HEK293 (cell line): ENCODE measurements at regions not wholly inside any gene's neighbourhood (a gene's known extent, or its start where the extent isn't known, plus 50 kb on each side); places are given as distances from the start of the nearest gene placed in this dataset.

ENCODE experiments used
- CTCF ChIA-PET: fragments of 350-600 bp; formaldehyde crosslinking; extraction: SDS; loops from one replicate; lab custom pipeline; 2021; ENCODE audit warnings: antibody characterized with exemption; lab: Yijun Ruan, JAX
- POLR2A ChIA-PET: fragments of 300-600 bp; formaldehyde crosslinking; extraction: SDS; loops from one replicate; lab custom pipeline; 2020; ENCODE audit warnings: antibody characterized with exemption, inconsistent platforms; lab: Yijun Ruan, JAX
- H3K27ac ChIP-seq: fragments of 200-500 bp; sonication (Bioruptor generic); 2 replicates; pipeline ENCODE4 v1.5.1; 2014; ENCODE audit warnings: low read depth, low read length, control low read depth, inconsistent platforms; ENCODE audit errors: extremely low read depth
- H3K36me3 ChIP-seq, 2 experiments: fragments of 200-500 bp in 1 of 2; sonication (Bioruptor generic) in 1 of 2; 1 replicate in 1 of 2; 2 replicates in 1 of 2; pipeline ENCODE4 v1.5.1; 2014 to 2017; ENCODE audit warnings: inconsistent platforms in 2 of 2, low read length in 2 of 2; ENCODE audit not compliant: control insufficient read depth in 2 of 2, insufficient read depth in 1 of 2
- H3K4me1 ChIP-seq: fragments of 200-500 bp; sonication (Bioruptor generic); 2 replicates; pipeline ENCODE4 v1.5.1; 2014; ENCODE audit warnings: mild to moderate bottlenecking, low read length, inconsistent platforms; ENCODE audit not compliant: control insufficient read depth, insufficient read depth
- H3K4me3 ChIP-seq: 2 replicates; pipeline ENCODE4 v1.5.1; 2011; ENCODE audit warnings: low read depth, mild to moderate bottlenecking, control low read depth, low read length, moderate library complexity
- H3K9me3 ChIP-seq: fragments of 200-500 bp; sonication (Bioruptor generic); 2 replicates; pipeline ENCODE4 v1.5.1; 2014; ENCODE audit warnings: low read depth, low read length, inconsistent platforms; ENCODE audit not compliant: control insufficient read depth, insufficient read depth
- KLF10 ChIP-seq: fragments of 450-650 bp; IDR thresholded peaks from 2 replicates; pipeline ENCODE4 v1.5.1; 2018; ENCODE audit warnings: missing biosample characterization, mild to moderate bottlenecking, missing genetic modification characterization
- MEIS1 ChIP-seq: sonication (generic); formaldehyde crosslinking; IDR thresholded peaks from 2 replicates; pipeline ENCODE4 v1.8.1; 2022; ENCODE audit warnings: missing genetic modification reagents, mild to moderate bottlenecking, borderline replicate concordance
- ZIC2 ChIP-seq: fragments of 450-650 bp; formaldehyde crosslinking; IDR thresholded peaks from 2 replicates; pipeline ENCODE4 v1.5.1; 2016; ENCODE audit warnings: missing biosample characterization, missing genetic modification characterization
- ZNF169 ChIP-seq: fragments of 450-650 bp; formaldehyde crosslinking; IDR thresholded peaks from 2 replicates; pipeline ENCODE4 v1.5.1; 2016; ENCODE audit warnings: missing biosample characterization, missing genetic modification characterization
- ZNF174 ChIP-seq: fragments of 450-650 bp; formaldehyde crosslinking; IDR thresholded peaks from 2 replicates; pipeline ENCODE4 v1.5.0; 2017; ENCODE audit warnings: missing biosample characterization, mild to moderate bottlenecking, missing genetic modification characterization
- ZNF248 ChIP-seq: fragments of 450-650 bp; formaldehyde crosslinking; IDR thresholded peaks from 2 replicates; pipeline ENCODE4 v1.5.1; 2017; ENCODE audit warnings: missing biosample characterization, missing genetic modification characterization
- ZNF274 ChIP-seq, 2 experiments: fragments of 200-500 bp in 1 of 2; fragments of 450-650 bp in 1 of 2; sonication (Bioruptor generic) in 1 of 2; formaldehyde crosslinking in 1 of 2; IDR thresholded peaks; 2 replicates each; pipeline versions ENCODE4 v1.5.1 to v1.6.1; 2014 to 2016; ENCODE audit warnings: borderline replicate concordance in 1 of 2, inconsistent platforms in 1 of 2, low read length in 1 of 2, missing biosample characterization in 1 of 2, missing genetic modification characterization in 1 of 2
- ZNF292 ChIP-seq: fragments of 450-650 bp; formaldehyde crosslinking; IDR thresholded peaks from 2 replicates; pipeline ENCODE4 v1.5.1; 2016; ENCODE audit warnings: low read depth, missing biosample characterization, missing genetic modification characterization, borderline replicate concordance
- ZNF311 ChIP-seq: fragments of 450-650 bp; formaldehyde crosslinking; IDR thresholded peaks from 2 replicates; pipeline ENCODE4 v1.5.1; 2017; ENCODE audit warnings: missing biosample characterization, missing genetic modification characterization, borderline replicate concordance
- ZNF335 ChIP-seq: fragments of 450-650 bp; formaldehyde crosslinking; conservative IDR thresholded peaks from 2 replicates; pipeline ENCODE4 v1.5.1; 2016; ENCODE audit warnings: missing biosample characterization, missing genetic modification characterization
- ZNF473 ChIP-seq: fragments of 450-650 bp; formaldehyde crosslinking; IDR thresholded peaks from 2 replicates; pipeline ENCODE4 v1.5.1; 2017; ENCODE audit warnings: missing biosample characterization, missing genetic modification characterization
- ZNF560 ChIP-seq: fragments of 450-650 bp; formaldehyde crosslinking; IDR thresholded peaks from 2 replicates; pipeline ENCODE4 v1.5.1; 2017; ENCODE audit warnings: missing biosample characterization, missing genetic modification characterization, borderline replicate concordance
- ZNF76 ChIP-seq: fragments of 450-650 bp; formaldehyde crosslinking; IDR thresholded peaks from 2 replicates; pipeline ENCODE4; 2016; ENCODE audit warnings: low read depth, missing biosample characterization, missing genetic modification characterization, borderline replicate concordance
- ZNF791 ChIP-seq: fragments of 450-650 bp; formaldehyde crosslinking; IDR thresholded peaks from 2 replicates; pipeline ENCODE4 v1.5.1; 2016; ENCODE audit warnings: missing biosample characterization, missing genetic modification characterization
- TF ChIP-seq, protein P1 (sequence below): fragments of 450-650 bp; formaldehyde crosslinking; IDR thresholded peaks from 2 replicates; pipeline ENCODE4 v1.5.1; 2016; ENCODE audit warnings: missing biosample characterization, missing genetic modification characterization
- TF ChIP-seq, protein P2 (sequence below): fragments of 450-650 bp; formaldehyde crosslinking; IDR thresholded peaks from 2 replicates; pipeline ENCODE4 v1.5.1; 2017; ENCODE audit warnings: missing biosample characterization, missing genetic modification characterization

DNA sequence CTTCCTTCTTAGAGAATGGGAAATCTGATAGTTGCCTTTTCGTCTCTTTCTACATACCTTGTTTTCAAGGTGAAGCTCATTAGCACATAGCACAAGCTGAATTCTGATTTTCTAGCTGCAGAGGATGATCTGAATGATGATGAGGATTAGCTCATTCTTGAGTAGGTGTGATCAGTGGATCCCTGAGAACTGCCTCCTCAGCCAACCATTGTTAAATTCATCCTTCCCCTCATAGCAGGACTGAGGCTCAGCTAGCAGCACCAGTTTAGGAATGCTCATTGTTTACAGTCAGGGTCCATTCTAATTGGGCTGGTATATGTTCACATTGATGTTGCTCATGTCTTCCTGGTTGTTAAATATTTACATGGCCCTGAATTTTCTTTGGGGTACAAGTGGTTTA, 299.9 kb upstream of the MME start (continued):
- TF ChIP-seq ZNF560 (tag by site-specific recombination) = no peak
- no peak for TF ChIP-seq ZNF791
- TF ChIP-seq, protein P1, sequence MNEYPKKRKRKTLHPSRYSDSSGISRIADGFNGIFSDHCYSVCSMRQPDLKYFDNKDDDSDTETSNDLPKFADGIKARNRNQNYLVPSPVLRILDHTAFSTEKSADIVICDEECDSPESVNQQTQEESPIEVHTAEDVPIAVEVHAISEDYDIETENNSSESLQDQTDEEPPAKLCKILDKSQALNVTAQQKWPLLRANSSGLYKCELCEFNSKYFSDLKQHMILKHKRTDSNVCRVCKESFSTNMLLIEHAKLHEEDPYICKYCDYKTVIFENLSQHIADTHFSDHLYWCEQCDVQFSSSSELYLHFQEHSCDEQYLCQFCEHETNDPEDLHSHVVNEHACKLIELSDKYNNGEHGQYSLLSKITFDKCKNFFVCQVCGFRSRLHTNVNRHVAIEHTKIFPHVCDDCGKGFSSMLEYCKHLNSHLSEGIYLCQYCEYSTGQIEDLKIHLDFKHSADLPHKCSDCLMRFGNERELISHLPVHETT = no peak
- TF ChIP-seq ZNF174 (tag by site-specific recombination) = no peak
- no peak for TF ChIP-seq ZNF274 (IDR thresholded peaks at IDR 0.05; ENCODE audit: low read length)
- TF ChIP-seq ZNF274 (tag by site-specific recombination; IDR thresholded peaks at IDR 0.05; ENCODE audit: borderline replicate concordance) = no peak
- no peak for TF ChIP-seq ZNF335 (tag by site-specific recombination)
- TF ChIP-seq, all 188 proteins: peak for 0

DNA sequence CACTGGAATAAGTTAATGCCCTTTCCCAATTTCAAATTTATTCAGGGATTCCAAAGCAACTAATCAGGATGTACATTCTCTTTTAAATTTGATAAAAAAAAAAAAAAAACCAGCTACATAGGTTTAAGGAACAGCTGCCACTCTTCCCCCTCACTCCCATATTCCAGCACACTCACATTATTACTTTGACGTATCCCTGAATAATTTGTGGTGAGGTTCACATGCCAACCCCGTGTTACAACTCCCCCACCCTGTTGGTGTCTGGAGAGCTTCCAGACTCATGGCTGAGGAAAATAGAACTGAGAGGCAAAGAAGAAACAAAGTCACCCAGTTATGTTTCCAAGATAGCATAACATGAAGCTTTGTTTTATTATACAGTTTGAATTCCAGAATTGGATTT, 300.5 kb upstream of the MME start:
- Histone ChIP-seq H3K9me3 (no peaks in the 10 kb centered on the region), H3K4me3 (no peak overlapping the region), H3K4me1 (no peaks in the 10 kb centered on the region), H3K27ac (no peak overlapping the region), H3K36me3 (no peaks in the 10 kb centered on the region)
- CTCF ChIA-PET = no interaction called here
- TF ChIP-seq MEIS1 (CRISPR knock-in tag) (no peak), ZNF311 (tag by site-specific recombination) (no peak), KLF10 (tag by site-specific recombination) (no peak), ZNF169 (tag by site-specific recombination) (no peak), ZIC2 (tag by site-specific recombination) (no peak), ZNF473 (tag by site-specific recombination) (no peak), ZNF248 (no peak)
- TF ChIP-seq, protein P2, sequence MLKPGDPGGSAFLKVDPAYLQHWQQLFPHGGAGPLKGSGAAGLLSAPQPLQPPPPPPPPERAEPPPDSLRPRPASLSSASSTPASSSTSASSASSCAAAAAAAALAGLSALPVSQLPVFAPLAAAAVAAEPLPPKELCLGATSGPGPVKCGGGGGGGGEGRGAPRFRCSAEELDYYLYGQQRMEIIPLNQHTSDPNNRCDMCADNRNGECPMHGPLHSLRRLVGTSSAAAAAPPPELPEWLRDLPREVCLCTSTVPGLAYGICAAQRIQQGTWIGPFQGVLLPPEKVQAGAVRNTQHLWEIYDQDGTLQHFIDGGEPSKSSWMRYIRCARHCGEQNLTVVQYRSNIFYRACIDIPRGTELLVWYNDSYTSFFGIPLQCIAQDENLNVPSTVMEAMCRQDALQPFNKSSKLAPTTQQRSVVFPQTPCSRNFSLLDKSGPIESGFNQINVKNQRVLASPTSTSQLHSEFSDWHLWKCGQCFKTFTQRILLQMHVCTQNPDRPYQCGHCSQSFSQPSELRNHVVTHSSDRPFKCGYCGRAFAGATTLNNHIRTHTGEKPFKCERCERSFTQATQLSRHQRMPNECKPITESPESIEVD (tag by site-specific recombination) = no peak
- POLR2A ChIA-PET = no interaction called here

DNA sequence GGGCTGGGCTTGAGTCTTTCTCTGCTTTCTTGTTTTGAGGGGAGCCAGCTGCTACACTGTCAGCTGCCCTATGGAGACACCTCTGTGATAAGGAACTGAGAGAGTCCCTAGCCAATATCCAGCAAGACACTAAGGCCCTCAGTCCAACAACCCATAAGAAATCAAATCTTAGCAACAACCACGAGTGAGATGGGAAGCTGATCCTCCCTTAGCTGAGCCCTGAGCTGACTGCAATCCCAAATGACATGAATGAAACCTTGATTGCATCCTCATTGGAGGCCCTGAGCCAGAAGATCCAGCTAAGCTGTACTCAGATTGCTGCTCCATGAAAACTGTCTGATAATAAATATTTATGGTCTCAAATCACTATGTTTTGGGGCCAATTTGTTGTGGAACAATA, 302.1 kb upstream of the MME start:
- POLR2A ChIA-PET = no interaction called here
- H3K4me1 ChIP-seq = no peaks in the 10 kb centered on the region
- no peak overlapping the region for H3K27ac ChIP-seq
- no peak overlapping the region for H3K4me3 ChIP-seq
- CTCF ChIA-PET = no interaction called here
- H3K36me3 ChIP-seq = no peaks in the 10 kb centered on the region
- H3K9me3 ChIP-seq = no peaks in the 10 kb centered on the region
- no peak for TF ChIP-seq ZNF76
- TF ChIP-seq, all 188 proteins: peak for 0

DNA sequence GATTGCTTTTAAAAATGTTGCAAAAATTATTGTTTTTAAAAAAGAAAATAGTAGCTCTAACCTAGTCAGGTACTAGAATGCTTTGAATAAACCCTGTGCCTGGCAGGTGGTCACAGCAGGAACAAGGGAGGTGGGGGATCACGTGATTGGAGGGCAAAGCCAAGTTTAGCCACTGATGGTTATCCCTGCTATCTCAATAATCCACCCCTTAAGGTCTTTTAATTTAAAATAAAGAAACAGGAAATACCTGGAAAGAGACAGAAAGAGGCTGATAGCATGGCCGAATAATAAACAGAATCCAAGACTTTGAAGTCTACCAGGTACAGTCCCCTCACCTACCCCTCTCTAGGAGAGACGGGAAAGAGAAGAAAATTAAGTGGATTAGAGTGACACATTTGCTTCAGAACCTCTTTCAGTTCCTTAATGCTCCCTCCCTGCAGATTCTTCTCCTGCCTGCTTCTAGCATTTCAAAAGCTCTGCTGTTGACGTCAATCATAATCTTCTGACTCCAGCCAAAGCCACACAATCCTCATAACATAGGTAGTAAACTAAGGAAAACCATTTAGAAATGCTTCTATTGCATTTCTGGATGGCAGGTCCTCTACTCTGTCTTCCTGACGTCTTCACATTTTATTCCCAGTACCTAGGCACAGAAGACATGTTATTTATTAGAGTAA, 303.4 kb upstream of the MME start:
- Histone ChIP-seq H3K9me3 (no peaks in the 10 kb centered on the region), H3K4me1 (no peaks in the 10 kb centered on the region), H3K4me3 (no peak overlapping the region), H3K27ac (no peak overlapping the region), H3K36me3 (no peaks in the 10 kb centered on the region)
- no peak for TF ChIP-seq ZNF292 (tag by site-specific recombination)
- POLR2A ChIA-PET = no interaction called here
- CTCF ChIA-PET = no interaction called here
